ENCODE measurements at regions not wholly inside any gene's neighbourhood (a gene's known extent, or its start where the extent isn't known, plus 50 kb on each side); places are given as distances from the start of the nearest gene placed in this dataset.

DNA sequence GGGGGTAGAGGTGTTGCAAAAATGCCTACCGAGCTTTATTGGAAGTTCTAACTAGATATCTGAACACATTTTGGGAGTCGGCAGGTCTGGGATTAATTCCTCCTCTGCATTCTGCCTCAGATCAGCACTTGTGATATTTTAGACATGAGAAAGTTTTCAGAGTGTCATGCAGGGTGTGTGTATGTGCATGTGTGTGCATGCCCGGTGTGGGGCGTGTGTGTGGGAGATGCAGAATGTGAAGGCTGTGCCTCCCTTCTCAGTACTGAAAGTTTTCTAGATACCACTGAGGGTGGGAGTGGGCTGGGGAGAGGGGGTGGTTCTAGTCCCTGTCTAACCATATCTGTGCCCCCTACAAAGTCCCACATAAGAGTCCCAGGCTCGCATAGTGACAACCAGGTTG, 180.0 kb upstream of the NTM start:
- ChIA-PET CTCF (ENCODE audit: partially characterized antibody) (no interaction called here), POLR2A (ENCODE audit: partially characterized antibody) (no interaction called here)
- H3K27me3 Mint-ChIP-seq = peaks cover 1 to 6% of the 10 kb centered on the region in 2 donors
- no peaks in the 10 kb centered on the region for H3K36me3 Mint-ChIP-seq
- H3K36me3 ChIP-seq (ENCODE audit: insufficient read depth, low read length) = no peaks in the 10 kb centered on the region
- H3K9me3 Mint-ChIP-seq = peaks cover 0 to 3% (median 0%) of the 10 kb centered on the region in 8 donors
- H3K9me3 ChIP-seq (ENCODE audit: control insufficient read depth in 1 of 2, low read length in 2 of 2) = no peaks in the 10 kb centered on the region
- H3K4me1 ChIP-seq (ENCODE audit: insufficient read depth, low read length) = no peaks in the 10 kb centered on the region
- H3K27ac Mint-ChIP-seq = no peak overlapping the region
- H3K27ac ChIP-seq (ENCODE audit: low read depth, low read length) = no peak overlapping the region
- no peak overlapping the region for H3K4me3 Mint-ChIP-seq
- no peaks in the 10 kb centered on the region for H3K4me1 Mint-ChIP-seq
- no peaks in the 10 kb centered on the region for H3K27me3 ChIP-seq (ENCODE audit: insufficient read depth, low read length)
- no peak for DNase-seq
- intact Hi-C loops (cut with micrococcal nuclease) = no loop called here
- no peak overlapping the region for H3K4me3 ChIP-seq (ENCODE audit: low read length in 2 of 2)

DNA sequence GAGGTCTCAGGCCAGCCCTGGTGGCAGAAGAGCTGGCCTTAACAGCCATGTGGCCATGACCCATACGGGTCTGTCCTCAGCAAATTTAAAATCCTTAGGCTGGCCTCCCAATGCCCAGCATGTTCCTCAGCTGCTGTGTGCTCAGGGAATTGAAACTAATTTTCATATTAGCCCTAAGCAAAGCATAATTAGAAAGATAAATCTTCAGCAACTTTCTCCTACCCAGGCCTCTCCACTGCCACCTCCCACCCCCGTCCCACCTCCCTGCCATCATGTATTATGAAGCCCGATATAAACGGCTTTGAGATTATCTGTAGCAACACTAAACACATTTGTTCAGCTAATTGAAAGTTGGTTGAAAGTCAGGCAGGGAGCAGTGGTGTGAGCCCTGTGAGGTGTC, 178.8 kb upstream of the NTM start:
- Histone ChIP-seq H3K4me1 (ENCODE audit: insufficient read depth, low read length) (no peaks in the 10 kb centered on the region), H3K27me3 (ENCODE audit: insufficient read depth, low read length) (no peaks in the 10 kb centered on the region), H3K9me3 (ENCODE audit: control insufficient read depth in 1 of 2, low read length in 2 of 2) (no peaks in the 10 kb centered on the region), H3K27ac (ENCODE audit: low read depth, low read length) (no peak overlapping the region), H3K4me3 (ENCODE audit: low read length in 2 of 2) (no peak overlapping the region), H3K36me3 (ENCODE audit: insufficient read depth, low read length) (no peaks in the 10 kb centered on the region)
- Mint-ChIP-seq H3K4me3 (no peak overlapping the region), H3K4me1 (no peaks in the 10 kb centered on the region), H3K9me3 (peaks cover 0 to 3% (median 0%) of the 10 kb centered on the region in 8 donors), H3K36me3 (no peaks in the 10 kb centered on the region), H3K27me3 (peaks cover 1 to 4% of the 10 kb centered on the region in 2 donors), H3K27ac (no peak overlapping the region)
- no peak for DNase-seq
- CTCF ChIA-PET (ENCODE audit: partially characterized antibody) = no interaction called here
- POLR2A ChIA-PET (ENCODE audit: partially characterized antibody) = no interaction called here
- intact Hi-C loops (cut with micrococcal nuclease) = no loop called here

DNA sequence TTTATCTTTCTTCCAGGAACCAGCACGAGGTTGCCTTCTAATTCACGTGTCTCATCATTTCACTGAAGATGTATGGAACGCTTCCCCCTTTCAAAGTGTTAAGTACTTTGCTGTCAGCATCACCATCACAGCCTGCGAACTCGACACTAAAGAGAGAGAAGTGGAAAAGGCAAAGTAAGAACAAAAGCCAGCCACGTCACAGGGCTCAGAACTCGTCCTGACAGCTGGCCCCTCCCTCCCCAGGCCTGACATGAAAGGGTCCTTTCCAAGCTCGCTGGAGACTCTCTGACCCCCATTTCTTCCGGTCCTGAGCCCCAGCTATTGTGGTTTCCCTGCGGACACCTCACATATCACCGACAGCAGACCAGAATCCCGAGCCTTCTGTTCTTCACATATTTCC, 177.8 kb upstream of the NTM start:
- no peak for DNase-seq
- H3K27ac ChIP-seq (ENCODE audit: low read depth, low read length) = no peak overlapping the region
- Mint-ChIP-seq H3K27me3 (peaks cover 1 to 4% of the 10 kb centered on the region in 2 donors), H3K4me3 (no peak overlapping the region), H3K27ac (no peak overlapping the region), H3K36me3 (no peaks in the 10 kb centered on the region), H3K4me1 (no peaks in the 10 kb centered on the region), H3K9me3 (peaks cover 0 to 3% (median 0%) of the 10 kb centered on the region in 8 donors)
- no peaks in the 10 kb centered on the region for H3K9me3 ChIP-seq (ENCODE audit: control insufficient read depth in 1 of 2, low read length in 2 of 2)
- intact Hi-C loops (cut with micrococcal nuclease) = no loop called here
- H3K36me3 ChIP-seq (ENCODE audit: insufficient read depth, low read length) = no peaks in the 10 kb centered on the region
- POLR2A ChIA-PET (ENCODE audit: partially characterized antibody) = no interaction called here
- no peaks in the 10 kb centered on the region for H3K4me1 ChIP-seq (ENCODE audit: insufficient read depth, low read length)
- CTCF ChIA-PET (ENCODE audit: partially characterized antibody) = no interaction called here
- no peak overlapping the region for H3K4me3 ChIP-seq (ENCODE audit: low read length in 2 of 2)
- no peaks in the 10 kb centered on the region for H3K27me3 ChIP-seq (ENCODE audit: insufficient read depth, low read length)

DNA sequence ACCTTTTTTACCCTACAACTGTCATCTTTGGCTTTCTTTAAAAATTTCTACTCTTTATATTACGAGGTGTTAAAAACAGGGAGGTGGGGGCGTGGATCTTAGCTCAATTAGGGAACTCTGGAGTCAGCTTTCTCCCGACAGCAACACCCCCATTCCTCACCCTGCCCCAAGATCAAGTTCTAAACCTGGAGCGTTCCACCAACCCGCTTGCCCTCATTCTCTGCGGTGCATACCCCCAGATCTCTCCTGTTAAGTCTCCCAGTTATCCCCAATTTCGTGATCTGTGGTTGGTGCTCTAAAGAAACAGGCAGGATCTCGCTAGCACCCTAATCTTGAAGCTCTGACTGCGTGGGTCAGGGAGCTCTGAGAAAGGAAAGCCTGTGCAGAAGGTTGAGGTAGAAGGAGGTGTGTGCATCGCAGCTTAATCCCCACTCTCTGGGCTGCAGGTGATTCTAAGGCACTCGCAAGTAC, 177.3 kb upstream of the NTM start:
- Histone ChIP-seq H3K27ac (ENCODE audit: low read depth, low read length) (no peak overlapping the region), H3K36me3 (ENCODE audit: insufficient read depth, low read length) (no peaks in the 10 kb centered on the region), H3K9me3 (ENCODE audit: control insufficient read depth in 1 of 2, low read length in 2 of 2) (no peaks in the 10 kb centered on the region), H3K4me1 (ENCODE audit: insufficient read depth, low read length) (no peaks in the 10 kb centered on the region), H3K27me3 (ENCODE audit: insufficient read depth, low read length) (no peaks in the 10 kb centered on the region), H3K4me3 (ENCODE audit: low read length in 2 of 2) (no peak overlapping the region)
- no peaks in the 10 kb centered on the region for H3K4me1 Mint-ChIP-seq
- no peak overlapping the region for H3K27ac Mint-ChIP-seq
- no peak for DNase-seq
- ChIA-PET POLR2A (ENCODE audit: partially characterized antibody) (no interaction called here), CTCF (ENCODE audit: partially characterized antibody) (no interaction called here)
- peaks cover 0 to 3% (median 0%) of the 10 kb centered on the region in 8 donors for H3K9me3 Mint-ChIP-seq
- no peak overlapping the region for H3K4me3 Mint-ChIP-seq
- H3K36me3 Mint-ChIP-seq = no peaks in the 10 kb centered on the region
- H3K27me3 Mint-ChIP-seq = peaks cover 1 to 2% of the 10 kb centered on the region in 2 donors
- intact Hi-C loops (cut with micrococcal nuclease) = no loop called here

DNA sequence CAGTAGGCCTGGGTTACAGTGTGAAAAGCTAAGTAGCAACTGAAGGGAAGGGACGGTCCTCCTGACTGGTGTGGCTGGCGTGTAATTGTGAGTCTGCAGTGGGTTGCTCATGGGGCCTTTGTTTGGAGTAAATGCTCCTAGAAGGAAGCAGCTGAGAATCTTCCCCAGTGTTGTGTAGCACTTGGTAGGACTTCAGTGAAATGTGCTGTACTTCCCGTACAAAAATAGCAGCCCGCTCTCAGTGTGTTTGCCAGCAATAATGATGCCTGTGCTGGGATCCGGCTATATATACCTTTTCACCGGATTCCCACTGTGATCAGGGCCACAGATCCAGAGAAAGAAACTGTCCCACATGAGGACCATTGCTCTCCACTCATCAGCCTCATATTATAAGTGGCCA, 175.7 kb upstream of the NTM start:
- CTCF ChIA-PET (ENCODE audit: partially characterized antibody) = no interaction called here
- H3K27me3 Mint-ChIP-seq = peaks cover 0 to 2% of the 10 kb centered on the region in 2 donors
- H3K4me3 ChIP-seq (ENCODE audit: low read length in 2 of 2) = no peak overlapping the region
- H3K36me3 Mint-ChIP-seq = no peaks in the 10 kb centered on the region
- POLR2A ChIA-PET (ENCODE audit: partially characterized antibody) = no interaction called here
- intact Hi-C loops (cut with micrococcal nuclease) = no loop called here
- H3K27me3 ChIP-seq (ENCODE audit: insufficient read depth, low read length) = no peaks in the 10 kb centered on the region
- no peaks in the 10 kb centered on the region for H3K9me3 ChIP-seq (ENCODE audit: control insufficient read depth in 1 of 2, low read length in 2 of 2)
- no peaks in the 10 kb centered on the region for H3K4me1 ChIP-seq (ENCODE audit: insufficient read depth, low read length)
- no peaks in the 10 kb centered on the region for H3K36me3 ChIP-seq (ENCODE audit: insufficient read depth, low read length)
- no peak overlapping the region for H3K27ac ChIP-seq (ENCODE audit: low read depth, low read length)
- no peak overlapping the region for H3K27ac Mint-ChIP-seq
- no peaks in the 10 kb centered on the region for H3K4me1 Mint-ChIP-seq
- DNase-seq = no peak
- peaks cover 0 to 3% (median 0%) of the 10 kb centered on the region in 8 donors for H3K9me3 Mint-ChIP-seq
- no peak overlapping the region for H3K4me3 Mint-ChIP-seq

DNA sequence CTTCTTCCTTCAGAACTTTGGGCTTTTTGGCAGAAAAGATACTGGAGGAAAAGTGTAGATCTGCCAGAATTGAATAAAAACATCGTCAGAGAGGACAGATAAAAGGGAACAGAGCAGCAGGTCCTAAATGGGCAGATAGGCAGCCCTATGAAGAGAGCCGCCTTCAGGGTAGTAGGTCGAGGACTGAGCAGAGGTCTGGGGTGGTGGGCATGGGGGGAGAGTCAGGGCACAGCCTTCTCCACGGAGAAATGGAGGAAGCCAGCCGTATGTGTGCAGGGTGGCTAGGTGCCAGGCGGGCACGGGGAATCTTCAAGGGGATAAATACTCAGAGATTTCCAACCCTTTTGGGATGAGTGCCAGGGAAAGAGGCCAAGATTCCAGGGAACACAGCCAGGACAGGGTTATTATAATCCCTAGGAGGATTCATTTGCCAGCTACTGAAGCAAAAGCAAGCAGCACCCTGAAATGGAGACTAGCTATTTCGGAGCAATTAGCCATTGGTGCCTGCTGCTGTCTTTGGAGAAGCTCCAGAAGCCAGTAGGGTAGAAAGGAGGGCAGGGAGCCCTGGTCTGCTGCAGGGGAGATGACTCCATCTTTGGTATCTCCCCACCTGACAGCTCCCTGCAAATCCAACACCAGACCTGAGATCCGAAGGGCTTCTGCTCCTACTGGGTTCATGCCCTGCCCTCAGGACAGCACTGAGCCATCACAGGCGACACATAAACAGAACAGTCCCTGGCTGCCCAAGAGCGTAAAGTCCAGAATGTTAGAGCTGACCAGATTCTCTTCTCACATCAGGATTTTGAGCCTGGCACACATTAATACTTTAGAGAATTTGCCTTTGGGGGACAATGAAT, 174.5 kb upstream of the NTM start:
- no peaks in the 10 kb centered on the region for H3K4me1 ChIP-seq (ENCODE audit: insufficient read depth, low read length)
- H3K27me3 ChIP-seq (ENCODE audit: insufficient read depth, low read length) = no peaks in the 10 kb centered on the region
- intact Hi-C loops (cut with micrococcal nuclease) = no loop called here
- POLR2A ChIA-PET (ENCODE audit: partially characterized antibody) = no interaction called here
- peaks cover 0 to 3% (median 0%) of the 10 kb centered on the region in 8 donors for H3K9me3 Mint-ChIP-seq
- no peak overlapping the region for H3K27ac ChIP-seq (ENCODE audit: low read depth, low read length)
- no peak overlapping the region for H3K4me3 Mint-ChIP-seq
- no peaks in the 10 kb centered on the region for H3K36me3 Mint-ChIP-seq
- no peak overlapping the region for H3K27ac Mint-ChIP-seq
- H3K9me3 ChIP-seq (ENCODE audit: control insufficient read depth in 1 of 2, low read length in 2 of 2) = no peaks in the 10 kb centered on the region
- H3K36me3 ChIP-seq (ENCODE audit: insufficient read depth, low read length) = no peaks in the 10 kb centered on the region
- no peak overlapping the region for H3K4me3 ChIP-seq (ENCODE audit: low read length in 2 of 2)
- no peak for DNase-seq
- H3K27me3 Mint-ChIP-seq = no peaks in the 10 kb centered on the region
- no peaks in the 10 kb centered on the region for H3K4me1 Mint-ChIP-seq
- CTCF ChIA-PET (ENCODE audit: partially characterized antibody) = no interaction called here

DNA sequence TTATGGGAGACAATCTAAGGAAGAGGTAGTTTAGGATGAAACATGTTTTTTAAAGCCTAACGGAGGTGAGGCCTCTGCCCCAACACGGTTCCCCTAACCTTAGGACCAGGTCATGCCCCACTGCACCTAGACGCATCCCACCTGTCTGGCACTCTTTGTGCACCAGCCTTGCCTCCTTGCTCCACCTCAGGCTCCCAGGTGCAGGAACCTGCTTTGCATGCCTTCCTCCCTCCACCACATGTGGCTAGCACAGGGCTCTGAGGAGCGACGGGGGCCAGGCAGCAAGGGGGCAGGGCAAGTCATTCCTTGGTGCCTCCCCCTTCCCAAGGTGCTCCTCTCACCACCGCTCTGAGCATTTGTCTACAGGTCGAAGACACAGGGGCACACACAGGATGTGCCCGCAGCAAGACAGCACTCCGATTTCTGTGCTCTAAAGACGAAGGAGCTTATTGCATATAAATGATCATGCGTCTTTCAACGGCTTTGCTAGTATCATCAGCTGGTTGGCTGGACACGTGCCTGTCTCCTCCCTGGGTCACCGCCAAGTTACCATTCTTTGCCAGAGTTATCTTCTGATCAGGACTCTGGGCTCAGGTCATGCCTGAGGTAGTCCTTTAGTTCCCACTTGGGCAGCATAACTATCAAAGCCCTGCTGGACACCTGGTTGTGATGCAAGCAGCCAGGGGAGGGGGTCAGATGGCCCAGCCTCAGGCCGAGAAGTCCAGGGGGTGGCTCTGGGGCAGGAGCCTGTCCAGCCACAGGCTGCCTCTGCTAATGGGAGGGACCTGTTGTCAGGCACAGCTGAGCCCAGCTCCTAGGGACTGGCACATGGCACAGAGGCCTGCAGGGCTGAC, 172.0 kb upstream of the NTM start:
- intact Hi-C loops (cut with micrococcal nuclease) = no loop called here
- Mint-ChIP-seq H3K9me3 (no peaks in the 10 kb centered on the region), H3K4me1 (no peaks in the 10 kb centered on the region), H3K27ac (no peak overlapping the region), H3K27me3 (no peaks in the 10 kb centered on the region), H3K36me3 (no peaks in the 10 kb centered on the region), H3K4me3 (no peak overlapping the region)
- DNase-seq = no peak
- no peak overlapping the region for H3K4me3 ChIP-seq (ENCODE audit: low read length in 2 of 2)
- no peaks in the 10 kb centered on the region for H3K27me3 ChIP-seq (ENCODE audit: insufficient read depth, low read length)
- H3K36me3 ChIP-seq (ENCODE audit: insufficient read depth, low read length) = no peaks in the 10 kb centered on the region
- H3K4me1 ChIP-seq (ENCODE audit: insufficient read depth, low read length) = no peaks in the 10 kb centered on the region
- H3K9me3 ChIP-seq (ENCODE audit: control insufficient read depth in 1 of 2, low read length in 2 of 2) = no peaks in the 10 kb centered on the region
- H3K27ac ChIP-seq (ENCODE audit: low read depth, low read length) = no peak overlapping the region
- CTCF ChIA-PET (ENCODE audit: partially characterized antibody) = no interaction called here
- POLR2A ChIA-PET (ENCODE audit: partially characterized antibody) = no interaction called here
